ENCODE measurements at regions not wholly inside any gene's neighbourhood (a gene's known extent, or its start where the extent isn't known, plus 50 kb on each side); places are given as distances from the start of the nearest gene placed in this dataset.

GRCh38 chr15:31579282-31579681, 252.6 kb downstream of the KLF13 start:
- no peak overlapping the region for H3K4me2 ChIP-seq
- ChIA-PET CTCF (interaction anchor here (0.7 to 0.9 kb wide), 2 partner anchors 73 to 372 kb away, joined by 3 read pairs; no protein-coding TSS in a partner anchor), POLR2A (no interaction called here)
- no peak for FAIRE-seq
- TF ChIP-seq PBX3 (IDR thresholded peaks at IDR 0.05) (no peak), CBX2 (IDR thresholded peaks at IDR 0.05; ENCODE audit: borderline replicate concordance, low read depth) (no peak), JUNB (IDR thresholded peaks at IDR 0.05) (no peak), ESRRA (IDR thresholded peaks at IDR 0.05; ENCODE audit: borderline replicate concordance, low read length) (no peak), HEYL (CRISPR knock-in tag; IDR thresholded peaks at IDR 0.05) (no peak), POLR2AphosphoS2 (conservative IDR thresholded peaks at IDR 0.05; ENCODE audit: low read length) (no peak), GATA3 (IDR thresholded peaks at IDR 0.05; ENCODE audit: borderline replicate concordance) (no peak)
- ATAC-seq: no peak
- H3K27ac ChIP-seq: no peak overlapping the region
- no peak for DNase-seq (ENCODE audit: low read depth in 1 of 2, low spot score in 1 of 2)
- H3K4me3 ChIP-seq: no peak overlapping the region
- no peaks in the 10 kb centered on the region for H3K4me1 ChIP-seq
- peaks cover 8% of the 10 kb centered on the region; the same call in 1 of the 3 replicates for H3K9me3 ChIP-seq
- 26% methylated on average over 4 of the region's 4 CpGs for whole genome bisulfite sequencing (ENCODE audit: missing lambda C conversion rate)

GRCh38 chr15:31579976-31580375, 253.3 kb downstream of the KLF13 start:
- no peak for TF ChIP-seq ATOH8 (CRISPR knock-in tag; IDR thresholded peaks at IDR 0.05; ENCODE audit: low read depth)
- TF ChIP-seq GATA3 (IDR thresholded peaks at IDR 0.05; ENCODE audit: borderline replicate concordance): no peak
- WGBS (ENCODE audit: missing lambda C conversion rate): 47% methylated on average over 2 of the region's 2 CpGs
- Histone ChIP-seq H3K4me2 (no peak overlapping the region), H3K4me1 (no peaks in the 10 kb centered on the region), H3K27ac (no peak overlapping the region), H3K4me3 (no peak overlapping the region), H3K9me3 (peaks cover 8% of the 10 kb centered on the region; the same call in 1 of the 3 replicates)
- POLR2A ChIA-PET: no interaction called here
- CTCF ChIA-PET: interaction anchor here (1.1 kb wide), 1 partner anchor 9 kb away, joined by 4 read pairs; no protein-coding TSS in a partner anchor
- no peak for ATAC-seq
- FAIRE-seq: no peak
- no peak for DNase-seq (ENCODE audit: low read depth in 1 of 2, low spot score in 1 of 2)

- H3K27ac ChIP-seq: no peak overlapping the region
- no peaks in the 10 kb centered on the region for H3K4me1 ChIP-seq
- H3K4me2 ChIP-seq: no peak overlapping the region
- no peak for FAIRE-seq
- ChIA-PET POLR2A (no interaction called here), CTCF (interaction anchor here (0.9 to 4.6 kb wide), 2 partner anchors 10 to 12 kb away, joined by 3 to 21 read pairs; no protein-coding TSS in a partner anchor)
- H3K9me3 ChIP-seq: peaks cover 8% of the 10 kb centered on the region; the same call in 1 of the 3 replicates
- ATAC-seq: no peak
- no peak overlapping the region for H3K4me3 ChIP-seq
- no peak for TF ChIP-seq CEBPB (IDR thresholded peaks at IDR 0.05)
- no peak for TF ChIP-seq BHLHE40 (IDR thresholded peaks at IDR 0.05; ENCODE audit: low read depth, low read length)
- TF ChIP-seq HEYL (CRISPR knock-in tag; IDR thresholded peaks at IDR 0.05): no peak
- TF ChIP-seq ZSCAN20 (CRISPR knock-in tag; IDR thresholded peaks at IDR 0.05): no peak
- TF ChIP-seq EHF (CRISPR knock-in tag; IDR thresholded peaks at IDR 0.05): no peak
- no peak for TF ChIP-seq KDM1A (IDR thresholded peaks at IDR 0.05; ENCODE audit: low read depth)
- TF ChIP-seq RARB (CRISPR knock-in tag; IDR thresholded peaks at IDR 0.05): no peak
- TF ChIP-seq HDAC2 (IDR thresholded peaks at IDR 0.05): no peak
- TF ChIP-seq NPAS2 (CRISPR knock-in tag; IDR thresholded peaks at IDR 0.05; ENCODE audit: borderline replicate concordance): no peak
- DNase-seq (ENCODE audit: low read depth in 1 of 2, low spot score in 1 of 2): no peak
- WGBS (ENCODE audit: missing lambda C conversion rate): 8% methylated on average over 3 of the region's 3 CpGs
These were observed 257.6 kb downstream of the KLF13 start for GRCh38 chr15:31584195-31584594.

GRCh38 chr15:31585240-31585639, 258.6 kb downstream of the KLF13 start:
- ATAC-seq: no peak
- Histone ChIP-seq H3K27ac (no peak overlapping the region), H3K9me3 (peaks cover 8% of the 10 kb centered on the region; the same call in 1 of the 3 replicates), H3K4me2 (no peak overlapping the region), H3K4me1 (no peaks in the 10 kb centered on the region), H3K4me3 (no peak overlapping the region)
- WGBS (ENCODE audit: missing lambda C conversion rate): 33% methylated on average over 9 of the region's 9 CpGs
- no peak for FAIRE-seq
- ChIA-PET CTCF (interaction anchor here (1.7 to 4.6 kb wide), 2 partner anchors 13 to 393 kb away, joined by 4 to 21 read pairs; no protein-coding TSS in a partner anchor), POLR2A (no interaction called here)
- no peak for TF ChIP-seq USF2 (IDR thresholded peaks at IDR 0.05)
- TF ChIP-seq CBX2 (IDR thresholded peaks at IDR 0.05; ENCODE audit: borderline replicate concordance, low read depth): no peak
- no peak for TF ChIP-seq HMGXB4 (CRISPR knock-in tag; IDR thresholded peaks at IDR 0.05; ENCODE audit: borderline replicate concordance)
- no peak for TF ChIP-seq PHF8 (IDR thresholded peaks at IDR 0.05; ENCODE audit: borderline replicate concordance, low read depth)
- no peak for TF ChIP-seq HES2 (IDR thresholded peaks at IDR 0.05)
- TF ChIP-seq EHMT2 (IDR thresholded peaks at IDR 0.05; ENCODE audit: low read depth): no peak
- DNase-seq (ENCODE audit: low read depth in 1 of 2, low spot score in 1 of 2): no peak

All from A549 (cell line).